PC-3 (cell line): ENCODE measurements at regions not wholly inside any gene's neighbourhood (a gene's known extent, or its start where the extent isn't known, plus 50 kb on each side); places are given as distances from the start of the nearest gene placed in this dataset.

Experiments used
- ATAC-seq: fragments of 200-7000 bp; cut with Tn5 transposase; 2 replicates; pipeline ENCODE4 v1.9.1; 2020; ENCODE audit warnings: mild to moderate bottlenecking, moderate library complexity
- BruUV-seq: library from RNA; stranded (reverse); fragments of 400-500 nt; replicated peaks from 2 replicates; lab custom pipeline; 2021; lab: Mats Ljungman, UMichigan
- CTCF ChIA-PET: fragments of 300-600 bp; sonication (Branson Sonifier 250); formaldehyde crosslinking; loops from one replicate; lab custom pipeline; 2022; ENCODE audit warnings: antibody characterized with exemption; lab: Charles Lee
- POLR2A ChIA-PET: fragments of 300-600 bp; sonication (Branson Sonifier 250); formaldehyde crosslinking; loops from one replicate; lab custom pipeline; 2022; ENCODE audit warnings: antibody characterized with exemption; ENCODE audit not compliant: unreplicated experiment; lab: Charles Lee
- DNase-seq: peaks from one replicate; pipeline ENCODE4 v3.0.0-alpha.2; 2015
- H2AFZ ChIP-seq: fragments of 300-600 bp; sonication (generic); 2 replicates; pipeline ENCODE4 v1.6.0; 2016; ENCODE audit warnings: antibody characterized with exemption, low read length
- H3F3A ChIP-seq: fragments of 300-600 bp; sonication (generic); one replicate; pipeline ENCODE4 v1.6.0; 2017; ENCODE audit warnings: antibody characterized with exemption, low read length, control low read depth, mild to moderate bottlenecking; ENCODE audit not compliant: unreplicated experiment
- H3K27ac ChIP-seq: fragments of 300-600 bp; sonication (generic); 2 replicates; pipeline ENCODE4 v1.5.1; 2016; ENCODE audit warnings: mild to moderate bottlenecking, low read length
- H3K27me3 ChIP-seq: fragments of 300-600 bp; sonication (generic); 2 replicates; pipeline ENCODE4 v1.6.1; 2016; ENCODE audit warnings: low read length, mixed read lengths
- H3K36me3 ChIP-seq: fragments of 300-600 bp; sonication (generic); 2 replicates; pipeline ENCODE4 v1.6.1; 2016; ENCODE audit warnings: low read depth, mixed run types, low read length, mixed read lengths
- H3K4me1 ChIP-seq: fragments of 300-600 bp; sonication (generic); 2 replicates; pipeline ENCODE4 v1.5.1; 2016; ENCODE audit warnings: low read length; ENCODE audit not compliant: insufficient read depth
- H3K4me2 ChIP-seq: fragments of 300-600 bp; sonication (generic); 2 replicates; pipeline ENCODE4 v1.6.0; 2016; ENCODE audit warnings: low read length
- H3K4me3 ChIP-seq: fragments of 300-600 bp; sonication (generic); 2 replicates; pipeline ENCODE4 v1.5.1; 2016; ENCODE audit warnings: mild to moderate bottlenecking, low read length, mixed read lengths
- H3K79me2 ChIP-seq: fragments of 300-600 bp; sonication (generic); 2 replicates; pipeline ENCODE4 v1.6.1; 2017; ENCODE audit warnings: low read length, mixed read lengths
- H3K9ac ChIP-seq: fragments of 300-600 bp; sonication (generic); 2 replicates; pipeline ENCODE4 v1.6.0; 2016; ENCODE audit warnings: mild to moderate bottlenecking, low read length
- H3K9me2 ChIP-seq: fragments of 300-600 bp; sonication (generic); replicated peaks from 2 replicates; pipeline ENCODE4 v1.6.1; 2016; ENCODE audit warnings: mixed run types, low read length, mixed read lengths
- H3K9me3 ChIP-seq: fragments of 300-600 bp; sonication (generic); 2 replicates; pipeline ENCODE4 v1.6.1; 2016; ENCODE audit warnings: low read length, mixed read lengths
- H4K20me1 ChIP-seq: fragments of 300-600 bp; sonication (generic); 2 replicates; pipeline ENCODE4 v1.6.1; 2016; ENCODE audit warnings: low read length, mixed read lengths
- CTCF ChIP-seq: fragments of 300-600 bp; sonication (generic); conservative IDR thresholded peaks from 2 replicates; pipeline ENCODE4 v1.5.1; 2017; ENCODE audit warnings: antibody characterized with exemption, low read depth, mild to moderate bottlenecking, low read length
- EZH2 ChIP-seq: fragments of 300-600 bp; sonication (generic); IDR thresholded peaks from one replicate; pipeline ENCODE4 v1.6.1; 2017; ENCODE audit warnings: antibody characterized with exemption, mild to moderate bottlenecking, low read length; ENCODE audit not compliant: unreplicated experiment
- EZH2phosphoT487 ChIP-seq: fragments of 300-600 bp; sonication (generic); IDR thresholded peaks from 2 replicates; pipeline ENCODE4 v1.6.1; 2018; ENCODE audit warnings: mild to moderate bottlenecking, antibody characterized with exemption, low read length, borderline replicate concordance
- intact Hi-C: fragments of 100-400 bp; cut with micrococcal nuclease; formaldehyde crosslinking; loops from 2 replicates; pipeline ENCODE4 v1.9.0; 2023

- POLR2A ChIA-PET = no interaction called here
- Histone ChIP-seq H3K4me2 (no peak overlapping the region), H3K4me1 (no peaks in the 10 kb centered on the region), H4K20me1 (no peaks in the 10 kb centered on the region), H3K36me3 (no peaks in the 10 kb centered on the region), H2AFZ (no peak overlapping the region), H3K9ac (no peak overlapping the region), H3K79me2 (no peaks in the 10 kb centered on the region), H3K4me3 (no peak overlapping the region), H3K9me3 (no peaks in the 10 kb centered on the region), H3F3A (no peaks in the 10 kb centered on the region), H3K27me3 (no peaks in the 10 kb centered on the region), H3K27ac (no peak overlapping the region), H3K9me2 (no peaks in the 10 kb centered on the region)
- TF ChIP-seq EZH2 (no peak), EZH2phosphoT487 (no peak), CTCF (no peak)
- intact Hi-C loops = no loop called here
- CTCF ChIA-PET = no interaction called here
- ATAC-seq = no peak
- no peak for DNase-seq
- no TSS peak for BruUV-seq
These were observed 101.8 kb upstream of the DIAPH3 start for GRCh38 chr13:60265566-60265965.

GRCh38 chr13:60267498-60268202 is 103.9 kb upstream of the DIAPH3 start:
- no peaks in the 10 kb centered on the region for H3K79me2 ChIP-seq
- H3K9me2 ChIP-seq = no peaks in the 10 kb centered on the region
- H3K27me3 ChIP-seq = peaks cover 3% of the 10 kb centered on the region; the same call in 1 of the 2 replicates
- no peaks in the 10 kb centered on the region for H3K36me3 ChIP-seq
- peak overlapping the region; percentile 60 for H3K4me2 ChIP-seq
- peak overlapping the region; percentile 42 for H3K4me3 ChIP-seq
- BruUV-seq = no TSS peak
- no peaks in the 10 kb centered on the region for H3F3A ChIP-seq
- DNase-seq (no peak), ATAC-seq (no peak)
- POLR2A ChIA-PET = no interaction called here
- TF ChIP-seq EZH2phosphoT487 = no peak
- no peak for TF ChIP-seq EZH2
- TF ChIP-seq CTCF = no peak
- intact Hi-C loops = no loop called here
- CTCF ChIA-PET = no interaction called here
- H3K27ac ChIP-seq = no peak overlapping the region
- H3K9me3 ChIP-seq = no peaks in the 10 kb centered on the region
- 0 out of 2 replicates have a peak overlapping the region, but pooled peaks have one; percentile 22 for H2AFZ ChIP-seq
- H3K4me1 ChIP-seq = no peaks in the 10 kb centered on the region
- H4K20me1 ChIP-seq = no peaks in the 10 kb centered on the region
- H3K9ac ChIP-seq = no peak overlapping the region

- intact Hi-C loops = no loop called here
These were observed 104.5 kb upstream of the DIAPH3 start for GRCh38 chr13:60268203-60268555.

More at GRCh38 chr13:60268203-60268555, 104.5 kb upstream of the DIAPH3 start:
- Histone ChIP-seq H3K27me3 (peaks cover 3% of the 10 kb centered on the region; the same call in 1 of the 2 replicates), H3K27ac (no peak overlapping the region), H3K4me3 (peak overlapping the region; percentile 42), H3K36me3 (no peaks in the 10 kb centered on the region), H3K79me2 (no peaks in the 10 kb centered on the region), H3K9ac (no peak overlapping the region), H2AFZ (0 out of 2 replicates have a peak overlapping the region, but pooled peaks have one; percentile 22), H3K4me1 (no peaks in the 10 kb centered on the region), H3K4me2 (peak overlapping the region; percentile 60), H3K9me3 (no peaks in the 10 kb centered on the region), H4K20me1 (no peaks in the 10 kb centered on the region), H3F3A (no peaks in the 10 kb centered on the region), H3K9me2 (no peaks in the 10 kb centered on the region)
- ChIA-PET CTCF (no interaction called here), POLR2A (no interaction called here)
- no peak for TF ChIP-seq EZH2phosphoT487
- no peak for TF ChIP-seq CTCF
- TF ChIP-seq EZH2 = no peak
- DNase-seq (peak; percentile 37), ATAC-seq (no peak)
- no TSS peak for BruUV-seq
